PC-3 (cell line): ENCODE measurements at regions not wholly inside any gene's neighbourhood (a gene's known extent, or its start where the extent isn't known, plus 50 kb on each side); places are given as distances from the start of the nearest gene placed in this dataset.

ENCODE experiments used
- ATAC-seq: fragments of 200-7000 bp; cut with Tn5 transposase; 2 replicates; pipeline ENCODE4 v1.9.1; 2020; ENCODE audit warnings: mild to moderate bottlenecking, moderate library complexity
- BruUV-seq: library from RNA; stranded (reverse); fragments of 400-500 nt; replicated peaks from 2 replicates; lab custom pipeline; 2021; lab: Mats Ljungman, UMichigan
- CTCF ChIA-PET: fragments of 300-600 bp; sonication (Branson Sonifier 250); formaldehyde crosslinking; loops from one replicate; lab custom pipeline; 2022; ENCODE audit warnings: antibody characterized with exemption; lab: Charles Lee
- POLR2A ChIA-PET: fragments of 300-600 bp; sonication (Branson Sonifier 250); formaldehyde crosslinking; loops from one replicate; lab custom pipeline; 2022; ENCODE audit warnings: antibody characterized with exemption; ENCODE audit not compliant: unreplicated experiment; lab: Charles Lee
- DNase-seq: peaks from one replicate; pipeline ENCODE4 v3.0.0-alpha.2; 2015
- H2AFZ ChIP-seq: fragments of 300-600 bp; sonication (generic); 2 replicates; pipeline ENCODE4 v1.6.0; 2016; ENCODE audit warnings: antibody characterized with exemption, low read length
- H3F3A ChIP-seq: fragments of 300-600 bp; sonication (generic); one replicate; pipeline ENCODE4 v1.6.0; 2017; ENCODE audit warnings: antibody characterized with exemption, low read length, control low read depth, mild to moderate bottlenecking; ENCODE audit not compliant: unreplicated experiment
- H3K27ac ChIP-seq: fragments of 300-600 bp; sonication (generic); 2 replicates; pipeline ENCODE4 v1.5.1; 2016; ENCODE audit warnings: mild to moderate bottlenecking, low read length
- H3K27me3 ChIP-seq: fragments of 300-600 bp; sonication (generic); 2 replicates; pipeline ENCODE4 v1.6.1; 2016; ENCODE audit warnings: low read length, mixed read lengths
- H3K36me3 ChIP-seq: fragments of 300-600 bp; sonication (generic); 2 replicates; pipeline ENCODE4 v1.6.1; 2016; ENCODE audit warnings: low read depth, mixed run types, low read length, mixed read lengths
- H3K4me1 ChIP-seq: fragments of 300-600 bp; sonication (generic); 2 replicates; pipeline ENCODE4 v1.5.1; 2016; ENCODE audit warnings: low read length; ENCODE audit not compliant: insufficient read depth
- H3K4me2 ChIP-seq: fragments of 300-600 bp; sonication (generic); 2 replicates; pipeline ENCODE4 v1.6.0; 2016; ENCODE audit warnings: low read length
- H3K4me3 ChIP-seq: fragments of 300-600 bp; sonication (generic); 2 replicates; pipeline ENCODE4 v1.5.1; 2016; ENCODE audit warnings: mild to moderate bottlenecking, low read length, mixed read lengths
- H3K79me2 ChIP-seq: fragments of 300-600 bp; sonication (generic); 2 replicates; pipeline ENCODE4 v1.6.1; 2017; ENCODE audit warnings: low read length, mixed read lengths
- H3K9ac ChIP-seq: fragments of 300-600 bp; sonication (generic); 2 replicates; pipeline ENCODE4 v1.6.0; 2016; ENCODE audit warnings: mild to moderate bottlenecking, low read length
- H3K9me2 ChIP-seq: fragments of 300-600 bp; sonication (generic); replicated peaks from 2 replicates; pipeline ENCODE4 v1.6.1; 2016; ENCODE audit warnings: mixed run types, low read length, mixed read lengths
- H3K9me3 ChIP-seq: fragments of 300-600 bp; sonication (generic); 2 replicates; pipeline ENCODE4 v1.6.1; 2016; ENCODE audit warnings: low read length, mixed read lengths
- H4K20me1 ChIP-seq: fragments of 300-600 bp; sonication (generic); 2 replicates; pipeline ENCODE4 v1.6.1; 2016; ENCODE audit warnings: low read length, mixed read lengths
- CTCF ChIP-seq: fragments of 300-600 bp; sonication (generic); conservative IDR thresholded peaks from 2 replicates; pipeline ENCODE4 v1.5.1; 2017; ENCODE audit warnings: antibody characterized with exemption, low read depth, mild to moderate bottlenecking, low read length
- EZH2 ChIP-seq: fragments of 300-600 bp; sonication (generic); IDR thresholded peaks from one replicate; pipeline ENCODE4 v1.6.1; 2017; ENCODE audit warnings: antibody characterized with exemption, mild to moderate bottlenecking, low read length; ENCODE audit not compliant: unreplicated experiment
- EZH2phosphoT487 ChIP-seq: fragments of 300-600 bp; sonication (generic); IDR thresholded peaks from 2 replicates; pipeline ENCODE4 v1.6.1; 2018; ENCODE audit warnings: mild to moderate bottlenecking, antibody characterized with exemption, low read length, borderline replicate concordance
- intact Hi-C: fragments of 100-400 bp; cut with micrococcal nuclease; formaldehyde crosslinking; loops from 2 replicates; pipeline ENCODE4 v1.9.0; 2023

- DNase-seq (no peak), ATAC-seq (no peak)
- no peaks in the 10 kb centered on the region for H3K9me2 ChIP-seq
- H3K27ac ChIP-seq: no peak overlapping the region
- H3K4me1 ChIP-seq: no peaks in the 10 kb centered on the region
- H2AFZ ChIP-seq: no peak overlapping the region
- H3K4me3 ChIP-seq: no peak overlapping the region
- no peaks in the 10 kb centered on the region for H3K9me3 ChIP-seq
- intact Hi-C loops: no loop called here
- H3K4me2 ChIP-seq: no peak overlapping the region
- H3K79me2 ChIP-seq: no peaks in the 10 kb centered on the region
- CTCF ChIA-PET: no interaction called here
- POLR2A ChIA-PET: no interaction called here
- TF ChIP-seq EZH2phosphoT487: no peak
- TF ChIP-seq CTCF: no peak
- TF ChIP-seq EZH2: no peak
- no peaks in the 10 kb centered on the region for H3K36me3 ChIP-seq
- H3F3A ChIP-seq: no peaks in the 10 kb centered on the region
- H3K27me3 ChIP-seq: no peaks in the 10 kb centered on the region
- H3K9ac ChIP-seq: no peak overlapping the region
- H4K20me1 ChIP-seq: no peaks in the 10 kb centered on the region
- no TSS peak for BruUV-seq
These were observed 110.0 kb upstream of the DMAC1 start for GRCh38 chr9:7909537-7909936.

- Histone ChIP-seq H3K4me2 (no peak overlapping the region), H3K79me2 (no peaks in the 10 kb centered on the region), H3K4me1 (no peaks in the 10 kb centered on the region), H3K4me3 (no peak overlapping the region), H3K27me3 (no peaks in the 10 kb centered on the region), H3K27ac (no peak overlapping the region), H3K9me2 (no peaks in the 10 kb centered on the region), H2AFZ (no peak overlapping the region), H3F3A (no peaks in the 10 kb centered on the region), H3K9me3 (no peaks in the 10 kb centered on the region), H3K36me3 (no peaks in the 10 kb centered on the region), H3K9ac (no peak overlapping the region), H4K20me1 (no peaks in the 10 kb centered on the region)
- no peak for DNase-seq
- ATAC-seq: no peak
- POLR2A ChIA-PET: no interaction called here
- intact Hi-C loops: no loop called here
- TF ChIP-seq EZH2phosphoT487 (no peak), EZH2 (no peak), CTCF (no peak)
- CTCF ChIA-PET: no interaction called here
- BruUV-seq: no TSS peak
These were observed 108.2 kb upstream of the DMAC1 start for GRCh38 chr9:7907551-7908337.

GRCh38 chr9:7906783-7907550 lies 107.4 kb upstream of the DMAC1 start:
- no peaks in the 10 kb centered on the region for H3K27me3 ChIP-seq

More at GRCh38 chr9:7906783-7907550, 107.4 kb upstream of the DMAC1 start:
- intact Hi-C loops: no loop called here
- ATAC-seq (no peak), DNase-seq (no peak)
- Histone ChIP-seq H3K9me3 (no peaks in the 10 kb centered on the region), H3K9ac (no peak overlapping the region), H4K20me1 (no peaks in the 10 kb centered on the region), H3K79me2 (no peaks in the 10 kb centered on the region), H3K4me3 (no peak overlapping the region), H2AFZ (no peak overlapping the region), H3K36me3 (no peaks in the 10 kb centered on the region), H3K4me1 (no peaks in the 10 kb centered on the region), H3K4me2 (no peak overlapping the region), H3K9me2 (no peaks in the 10 kb centered on the region), H3K27ac (no peak overlapping the region), H3F3A (no peaks in the 10 kb centered on the region)
- no TSS peak for BruUV-seq
- POLR2A ChIA-PET: no interaction called here
- CTCF ChIA-PET: no interaction called here
- TF ChIP-seq CTCF (no peak), EZH2 (no peak), EZH2phosphoT487 (no peak)
